K562 (cell line): ENCODE measurements at regions not wholly inside any gene's neighbourhood (a gene's known extent, or its start where the extent isn't known, plus 50 kb on each side); places are given as distances from the start of the nearest gene placed in this dataset.
"Not testable (repeated sequence)": the region's sequence is repeated elsewhere in the genome, so short reads cannot be mapped to it uniquely, and the experiment has no call there.

Experiments
- CHD2 ChIP-seq: IDR thresholded peaks from 2 replicates; pipeline ENCODE4 v1.6.1; 2011; ENCODE audit warnings: low read depth, low read length
- CTCF ChIP-seq, 3 experiments: IDR thresholded peaks in 2 of 3; conservative IDR thresholded peaks in 1 of 3; 2 replicates each; pipeline ENCODE4 v1.5.1; 2011 to 2012; ENCODE audit warnings: low read length in 3 of 3, mild to moderate bottlenecking in 3 of 3, control low read depth in 2 of 3, improper control_type of control experiment in 1 of 3, inconsistent platforms in 1 of 3, low read depth in 1 of 3, mixed read lengths in 1 of 3, moderate library complexity in 1 of 3; ENCODE audit not compliant: insufficient read depth in 2 of 3
- ELF1 ChIP-seq: fragments of 200-800 bp; sonication (Bioruptor generic); IDR thresholded peaks from 2 replicates; pipeline ENCODE4 v1.6.1; 2016; ENCODE audit warnings: missing genetic modification characterization, missing compliant biosample characterization
- HSF4 ChIP-seq: fragments of 250-450 bp; sonication (Bioruptor Pico); IDR thresholded peaks from 2 replicates; pipeline ENCODE4 v2.1.2; 2022; ENCODE audit warnings: mild to moderate bottlenecking, moderate library complexity, borderline replicate concordance
- NFATC3 ChIP-seq: fragments of 450-650 bp; IDR thresholded peaks from 2 replicates; pipeline ENCODE4 v1.6.1; 2017; ENCODE audit warnings: mild to moderate bottlenecking

- TF ChIP-seq ELF1 (tag); CHD2; HSF4 (CRISPR knock-in tag); CTCF (IDR thresholded peaks at IDR 0.05 in 2 of 3, conservative IDR thresholded peaks at IDR 0.05 in 1 of 3; ENCODE audit: insufficient read depth in 2 of 3, low read depth in 1 of 3, low read length in 3 of 3); NFATC3: not testable (repeated sequence)
These were observed 192.8 kb downstream of the AVL9 start for GRCh38 chr7:32688092-32688491.
